B cell (primary cell): ENCODE measurements at regions not wholly inside any gene's neighbourhood (a gene's known extent, or its start where the extent isn't known, plus 50 kb on each side); places are given as distances from the start of the nearest gene placed in this dataset.

Experiments
- CTCF ChIP-seq: fragments of 200-600 bp; IDR thresholded peaks from one replicate; pipeline ENCODE4 v1.8.0; 2022; ENCODE audit warnings: antibody characterized with exemption, mild to moderate bottlenecking
- EZH2 ChIP-seq: IDR thresholded peaks from 2 replicates; pipeline ENCODE4 v1.6.1; 2012; ENCODE audit warnings: borderline replicate concordance, low read depth, mild to moderate bottlenecking, moderate library complexity, low read length; ENCODE audit not compliant: insufficient read depth, poor library complexity, severe bottlenecking

DNA sequence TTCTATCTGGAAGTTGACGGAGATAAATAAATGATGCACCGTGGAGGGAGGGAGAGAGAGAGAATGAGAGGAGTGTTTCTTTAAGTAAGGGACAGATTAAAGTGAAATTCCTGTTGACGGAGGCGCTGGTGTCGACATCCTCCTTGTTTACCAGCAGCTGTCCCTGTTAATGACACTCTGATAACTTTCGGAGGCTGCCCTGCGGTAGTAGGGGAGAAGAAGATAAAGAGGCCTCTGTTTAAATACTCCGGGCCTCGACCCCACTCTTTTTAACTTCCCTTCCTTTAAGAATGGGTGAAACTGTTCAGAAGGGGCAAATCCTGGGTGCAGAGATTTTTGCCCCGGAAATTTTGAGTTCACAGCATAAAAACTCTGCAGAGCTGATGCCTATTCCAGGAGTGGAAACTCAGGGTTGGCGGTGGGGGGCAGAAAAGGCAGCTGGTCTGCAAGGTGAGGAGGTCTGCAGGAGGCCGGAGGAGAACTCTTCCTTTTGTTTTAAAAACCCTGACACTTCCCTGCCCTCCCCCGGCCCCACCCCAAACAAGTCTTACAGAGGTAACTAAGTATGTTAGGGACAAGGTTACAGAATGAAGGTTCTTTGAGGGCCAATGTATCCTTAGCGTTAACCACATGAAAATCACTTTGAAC, 276.6 kb upstream of the NR2F2 start:
- TF ChIP-seq CTCF (no peak), EZH2 (no peak)
